Heart right ventricle (tissue), 16 donors: ENCODE measurements at regions not wholly inside any gene's neighbourhood (a gene's known extent, or its start where the extent isn't known, plus 50 kb on each side); places are given as distances from the start of the nearest gene placed in this dataset.

ENCODE experiments used
- ATAC-seq, 8 donors: fragments of 200-7000 bp; cut with Tn5 transposase; one replicate each; pipeline ENCODE4 v1.9.1; 2020; ENCODE audit warnings: mild to moderate bottlenecking in 8 of 8, moderate library complexity in 8 of 8, moderate number of reproducible peaks in 1 of 8
- DNase-seq, 2 donors: peaks; one replicate each; pipeline ENCODE4 v3.0.0-alpha.2; 2020
- H3K27ac ChIP-seq, 10 donors: fragments of 200-600 bp; sonication (generic) in 2 of 10; one replicate each; pipeline versions ENCODE4 v1.5.0 to v1.8.0; 2020 to 2022; ENCODE audit warnings: mild to moderate bottlenecking in 3 of 10
- H3K27me3 ChIP-seq, 7 donors: fragments of 200-600 bp; one replicate each; pipeline ENCODE4 v1.8.0; 2021 to 2022; ENCODE audit warnings: mild to moderate bottlenecking in 2 of 7
- H3K36me3 ChIP-seq, 9 donors: fragments of 200-600 bp; sonication (generic) in 1 of 9; one replicate each; pipeline versions ENCODE4 v1.5.0 to v1.8.0; 2020 to 2022; ENCODE audit warnings: mild to moderate bottlenecking in 2 of 9
- H3K4me1 ChIP-seq, 9 donors: fragments of 200-600 bp; sonication (generic) in 1 of 9; one replicate each; pipeline versions ENCODE4 v1.5.0 to v1.8.0; 2020 to 2022; ENCODE audit warnings: mild to moderate bottlenecking in 4 of 9
- H3K4me3 ChIP-seq, 10 donors: fragments of 200-600 bp; sonication (generic) in 2 of 10; one replicate each; pipeline versions ENCODE4 v1.5.0 to v1.8.0; 2020 to 2022; ENCODE audit warnings: mild to moderate bottlenecking in 7 of 10, moderate library complexity in 2 of 10
- H3K9me3 ChIP-seq, 11 donors: fragments of 200-600 bp in 10 of 11; sonication (generic) in 2 of 11; one replicate each; pipeline versions ENCODE4 v1.5.0 to v1.8.0; 2013 to 2022; ENCODE audit warnings: mild to moderate bottlenecking in 2 of 11, control low read depth in 1 of 11, moderate library complexity in 1 of 11
- CTCF ChIP-seq, 9 donors: fragments of 200-600 bp; sonication (generic) in 2 of 9; IDR thresholded peaks; one replicate each; pipeline versions ENCODE4 v1.5.0 to v1.8.0; 2021 to 2022; ENCODE audit warnings: antibody characterized with exemption in 9 of 9, mild to moderate bottlenecking in 5 of 9, moderate library complexity in 1 of 9
- WGBS, 2 donors: extraction: QIAGEN DNeasy Blood & Tissue Kit; methylation state at CpG; one replicate each; pipeline ENCODE4 v1.1.7; 2013; ENCODE audit warnings: inconsistent platforms in 1 of 2; 5-methylcytosine and 5-hydroxymethylcytosine counted together
- intact Hi-C, 10 donors: fragments of 100-400 bp; cut with DNase I; formaldehyde crosslinking; loops; one replicate each; pipeline versions ENCODE4 v1.11.1 to v1.14.2; 2022
- donor health status: Arrhythmogenic right ventricular cardiomyopathy.
- donor health status: ischemic (EF 13 %, LVEDD 7.1; RV severe dilation, severe dysfunction).
- donor health status: healthy with polysubstance abuse.
- donor health status: DM: no; HTN: yes; CAD: no.
- donor health status: DM: no; HTN: no; CAD: no.
- donor health status: ischemic (EF 25% LVEDD 6.9; RV normal size, moderate dysfunction).
- donor health status: ischemic (EF 25% LVEDD 5.7; RV mildly dilated, moderate dysfunction).
- donor health status: healthy.
- donor health status: DM: yes; HTN: yes; CAD: no.
- donor health status: Ischemic cardiomyopathy.
- donor health status: ischemic (EF 35%, LVEDD 5.7; RV mildly dilated, moderate dysfunction).
- donor health status: nonischemic (EF 11% LVEDD 7.7; RV severe dilation, severe dysfunction).
- donor health status: DM: yes; HTN: yes; CAD: no.
- donor health status: PGD.
- donor health status: ischemic (EF 29% LVEDD 5.4; RV normal size, mild dysfunction).
- donor health status: nonischemic (EF 23%, LVEDD 6.1; RV moderate dilation, normal function).

- 68 to 76% methylated on average over 2 of the region's 2 CpGs for WGBS, 2 donors
- ATAC-seq (no peak), DNase-seq (no peak)
- Histone ChIP-seq H3K36me3 (no peaks in the 10 kb centered on the region), H3K4me1 (no peaks in the 10 kb centered on the region), H3K9me3 (no peaks in the 10 kb centered on the region), H3K27me3 (no peaks in the 10 kb centered on the region), H3K27ac (no peak overlapping the region), H3K4me3 (no peak overlapping the region)
- no peak for TF ChIP-seq CTCF (IDR thresholded peaks at IDR 0.05)
- intact Hi-C loops, result no loop called here
Observed at GRCh38 chr11:42591841-42592240, 720.0 kb upstream of the API5 start.

- Histone ChIP-seq H3K27ac (no peak overlapping the region), H3K36me3 (no peaks in the 10 kb centered on the region), H3K4me1 (no peaks in the 10 kb centered on the region), H3K4me3 (no peak overlapping the region), H3K27me3 (no peaks in the 10 kb centered on the region), H3K9me3 (no peaks in the 10 kb centered on the region)
- no peak for TF ChIP-seq CTCF (IDR thresholded peaks at IDR 0.05)
- WGBS, 2 donors, result 65 to 73% methylated on average over 2 of the region's 2 CpGs
- intact Hi-C loops, result no loop called here
- ATAC-seq (no peak), DNase-seq (no peak)
Observed at GRCh38 chr11:42593441-42593840, 718.4 kb upstream of the API5 start.

GRCh38 chr11:42595876-42596275 is 715.9 kb upstream of the API5 start:
- intact Hi-C loops, result no loop called here

GRCh38 chr11:42596576-42597145 is 715.1 kb upstream of the API5 start:
- no peak overlapping the region for H3K4me3 ChIP-seq
- no peaks in the 10 kb centered on the region for H3K4me1 ChIP-seq
- no peak overlapping the region for H3K27ac ChIP-seq
- H3K36me3 ChIP-seq, result no peaks in the 10 kb centered on the region
- ATAC-seq (no peak), DNase-seq (no peak)
- no peak for TF ChIP-seq CTCF (IDR thresholded peaks at IDR 0.05)
- intact Hi-C loops, result no loop called here
- H3K27me3 ChIP-seq, result peaks cover 0 to 2% (median 0%) of the 10 kb centered on the region in 7 donors
- WGBS, 2 donors, result 60 to 69% methylated on average over 7 of the region's 7 CpGs
- no peaks in the 10 kb centered on the region for H3K9me3 ChIP-seq

More at GRCh38 chr11:42595876-42596275, 715.9 kb upstream of the API5 start:
- Histone ChIP-seq H3K9me3 (no peaks in the 10 kb centered on the region), H3K27ac (no peak overlapping the region), H3K4me1 (no peaks in the 10 kb centered on the region), H3K4me3 (no peak overlapping the region), H3K27me3 (no peaks in the 10 kb centered on the region), H3K36me3 (no peaks in the 10 kb centered on the region)
- 14 to 29% methylated on average over 2 of the region's 2 CpGs for WGBS, 2 donors
- TF ChIP-seq CTCF (IDR thresholded peaks at IDR 0.05), result no peak
- no peak for DNase-seq
- ATAC-seq, result no peak
